K562 (cell line): ENCODE measurements at regions not wholly inside any gene's neighbourhood (a gene's known extent, or its start where the extent isn't known, plus 50 kb on each side); places are given as distances from the start of the nearest gene placed in this dataset.

Source experiments
- ATAC-seq: fragments of 200-7000 bp; cut with Tn5 transposase; 3 replicates; pipeline ENCODE4 v1.9.1; 2020; ENCODE audit warnings: moderate library complexity
- BruUV-seq: library from RNA; stranded (reverse); fragments of 400-500 nt; replicated peaks from 2 replicates; lab custom pipeline; 2021; lab: Mats Ljungman, UMichigan
- CTCF ChIA-PET: fragments of 300-600 bp; formaldehyde crosslinking; extraction: SDS; loops from one replicate; lab custom pipeline; 2021; ENCODE audit warnings: low intra/inter-chr PET ratio; lab: Yijun Ruan, JAX
- POLR2A ChIA-PET: fragments of 300-600, 350-650 bp; sonication (Branson Sonifier 250); formaldehyde crosslinking; extraction: SDS; loops from one replicate; lab custom pipeline; 2021; ENCODE audit warnings: antibody characterized with exemption, inconsistent platforms; lab: Yijun Ruan, JAX
- DNase-seq, 4 experiments: peaks; one replicate each; pipeline versions ENCODE4 v3.0.0 to v3.0.0-alpha.2; 2011 to 2018; ENCODE audit warnings: low spot score in 3 of 4, mixed read lengths in 3 of 4; ENCODE audit errors: extremely low read depth in 1 of 4
- FAIRE-seq: peaks from 2 replicates; lab custom pipeline; 2011; peaks lifted over from hg19 to GRCh38; lab: Jason Lieb, UNC
- H2AFZ ChIP-seq: 2 replicates; pipeline ENCODE4 v1.6.0; 2011; ENCODE audit warnings: low read depth, low read length, control low read depth, inconsistent platforms
- H3K27ac ChIP-seq: fragments of 200-600 bp; 3 replicates; pipeline ENCODE4 v1.8.0; 2011; ENCODE audit warnings: low read depth, mild to moderate bottlenecking, control low read depth, inconsistent platforms, low read length, moderate library complexity, mixed read lengths; ENCODE audit errors: extremely low read depth
- H3K27me3 ChIP-seq, 2 experiments: fragments of 300-600 bp in 1 of 2; 2 replicates in 1 of 2; 3 replicates in 1 of 2; pipeline versions ENCODE4 v1.6.0 to v1.8.0; 2011; ENCODE audit warnings: inconsistent platforms in 2 of 2, low read length in 2 of 2, mild to moderate bottlenecking in 1 of 2, mixed read lengths in 1 of 2, moderate library complexity in 1 of 2; ENCODE audit not compliant: control insufficient read depth in 2 of 2, insufficient read depth in 2 of 2
- H3K36me3 ChIP-seq: fragments of 300-600 bp; 3 replicates; pipeline ENCODE4 v1.8.0; 2011; ENCODE audit warnings: mild to moderate bottlenecking, low read length, inconsistent platforms; ENCODE audit not compliant: control insufficient read depth, insufficient read depth
- H3K4me1 ChIP-seq, 2 experiments: fragments of 200-600 bp in 1 of 2; replicated peaks in 1 of 2; 2 replicates in 1 of 2; 3 replicates in 1 of 2; pipeline versions ENCODE4 v1.5.1 to v1.8.0; 2011; ENCODE audit warnings: inconsistent platforms in 2 of 2, low read length in 2 of 2, mild to moderate bottlenecking in 1 of 2, mixed read lengths in 1 of 2, moderate library complexity in 1 of 2; ENCODE audit not compliant: control insufficient read depth in 2 of 2, insufficient read depth in 2 of 2
- H3K4me2 ChIP-seq: 2 replicates; pipeline ENCODE4 v1.6.1; 2011; ENCODE audit warnings: low read length, control low read depth, inconsistent platforms, mixed read lengths; ENCODE audit not compliant: insufficient read depth
- H3K4me3 ChIP-seq: fragments of 200-600 bp; sonication (generic), shearing (Covaris generic); 2 replicates; pipeline ENCODE4 v1.5.1; 2016; ENCODE audit warnings: control low read depth, inconsistent platforms
- H3K79me2 ChIP-seq: fragments of 200-600 bp; 3 replicates; pipeline ENCODE4 v1.8.0; 2011; ENCODE audit warnings: low read length, inconsistent platforms; ENCODE audit not compliant: control insufficient read depth, insufficient read depth
- H3K9ac ChIP-seq, 2 experiments: 2 replicates each; pipeline versions ENCODE4 v1.6.0 to v1.6.1; 2011; ENCODE audit warnings: low read depth in 2 of 2, low read length in 2 of 2, control low read depth in 1 of 2, inconsistent platforms in 1 of 2, mild to moderate bottlenecking in 1 of 2, mixed read lengths in 1 of 2; ENCODE audit not compliant: insufficient read depth in 1 of 2
- H3K9me1 ChIP-seq: one replicate; pipeline ENCODE4 v1.6.0; 2011; ENCODE audit warnings: inconsistent platforms, mild to moderate bottlenecking, low read length, moderate library complexity; ENCODE audit not compliant: control insufficient read depth, insufficient read depth
- H3K9me3 ChIP-seq: replicated peaks from 2 replicates; pipeline ENCODE4 v1.5.1; 2011; ENCODE audit warnings: low read depth, low read length, inconsistent platforms; ENCODE audit not compliant: control insufficient read depth, insufficient read depth
- H4K20me1 ChIP-seq: replicated peaks from 2 replicates; pipeline ENCODE4 v1.6.1; 2011; ENCODE audit warnings: low read length, inconsistent platforms, mixed read lengths; ENCODE audit not compliant: control insufficient read depth, insufficient read depth
- FOSL1 ChIP-seq: fragments of 200-800 bp; sonication (Bioruptor generic); conservative IDR thresholded peaks from 2 replicates; pipeline ENCODE4 v1.6.1; 2016; ENCODE audit warnings: missing genetic modification characterization, missing compliant biosample characterization
- FOXP4 ChIP-seq: sonication (generic); formaldehyde crosslinking; IDR thresholded peaks from 2 replicates; pipeline ENCODE4 v1.8.0; 2022; ENCODE audit warnings: mild to moderate bottlenecking, missing genetic modification reagents, borderline replicate concordance
- KLF13 ChIP-seq: fragments of 450-650 bp; IDR thresholded peaks from 2 replicates; pipeline ENCODE4 v1.6.1; 2016; ENCODE audit warnings: missing genetic modification characterization, low read depth, mild to moderate bottlenecking, missing compliant biosample characterization, moderate library complexity, borderline replicate concordance
- MBD2 ChIP-seq: sonication (generic); IDR thresholded peaks from 2 replicates; pipeline ENCODE4 v1.6.1; 2016; ENCODE audit warnings: low read depth, borderline replicate concordance
- PHF20 ChIP-seq: fragments of 450-650 bp; IDR thresholded peaks from 2 replicates; pipeline ENCODE4 v1.6.1; 2018; ENCODE audit not compliant: partially characterized antibody
- TEAD1 ChIP-seq, 2 experiments: fragments of 450-650 bp in 1 of 2; sonication (generic) in 1 of 2; formaldehyde crosslinking; IDR thresholded peaks; 2 replicates each; pipeline versions ENCODE4 v1.4.0 to v1.8.0; 2020 to 2022; ENCODE audit warnings: mild to moderate bottlenecking in 2 of 2, missing genetic modification reagents in 1 of 2
- ZBTB17 ChIP-seq: fragments of 450-650 bp; formaldehyde crosslinking; IDR thresholded peaks from 2 replicates; pipeline ENCODE4 v1.4.0; 2020; ENCODE audit warnings: mild to moderate bottlenecking
- ZNF551 ChIP-seq: fragments of 250-450 bp; sonication (Bioruptor Pico); IDR thresholded peaks from 2 replicates; pipeline ENCODE4 v1.5.0; 2021; ENCODE audit warnings: mild to moderate bottlenecking, moderate library complexity
- WGBS: fragments of 100-300 bp; shearing (Covaris generic); methylation state at CpG from one replicate; pipeline ENCODE4 v1.1.6; 2016; ENCODE audit warnings: low coverage, mixed read lengths; ENCODE audit not compliant: insufficient coverage; ENCODE audit errors: missing lambda C conversion rate; 5-methylcytosine and 5-hydroxymethylcytosine counted together
- in situ Hi-C: fragments of 300-500 bp; cut with MboI; formaldehyde crosslinking; loops from 4 replicates; pipeline ENCODE4 v1.15.0; 2018; ENCODE audit warnings: inconsistent platforms, mixed read lengths
- intact Hi-C: fragments of 100-400 bp; cut with micrococcal nuclease; formaldehyde crosslinking; loops from 2 replicates; pipeline ENCODE4 v1.14.2; 2022
- TF ChIP-seq, protein P1 (sequence below), 2 experiments: fragments of 450-650 bp; IDR thresholded peaks; 2 replicates each; pipeline ENCODE4 v1.6.1; 2018; ENCODE audit warnings: mild to moderate bottlenecking in 2 of 2, low read depth in 1 of 2; ENCODE audit not compliant: partially characterized antibody in 2 of 2

DNA sequence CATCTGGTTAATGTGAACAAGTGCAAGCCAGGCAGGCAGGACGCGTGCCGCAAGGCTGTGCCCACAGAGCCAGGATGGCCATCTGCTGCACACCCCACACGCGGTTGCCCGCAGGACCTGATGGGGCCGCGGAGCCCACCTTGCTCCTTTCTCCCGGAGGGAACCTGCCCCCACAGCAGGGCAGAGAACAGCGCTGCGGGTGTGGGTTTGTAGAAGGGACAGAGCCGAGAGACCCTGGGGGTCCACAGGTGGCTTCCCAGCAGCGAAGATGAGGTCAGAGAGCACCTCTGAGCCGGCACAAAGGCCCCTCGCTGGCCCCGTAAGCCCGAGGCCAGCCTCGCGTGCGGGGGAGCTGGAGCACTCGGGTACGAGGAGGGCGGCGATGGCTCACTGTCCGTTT, 460.8 kb upstream of the SALL3 start (continued):
- TF ChIP-seq FOXP4: no peak
- no peak for TF ChIP-seq ZBTB17 (CRISPR knock-in tag)

DNA sequence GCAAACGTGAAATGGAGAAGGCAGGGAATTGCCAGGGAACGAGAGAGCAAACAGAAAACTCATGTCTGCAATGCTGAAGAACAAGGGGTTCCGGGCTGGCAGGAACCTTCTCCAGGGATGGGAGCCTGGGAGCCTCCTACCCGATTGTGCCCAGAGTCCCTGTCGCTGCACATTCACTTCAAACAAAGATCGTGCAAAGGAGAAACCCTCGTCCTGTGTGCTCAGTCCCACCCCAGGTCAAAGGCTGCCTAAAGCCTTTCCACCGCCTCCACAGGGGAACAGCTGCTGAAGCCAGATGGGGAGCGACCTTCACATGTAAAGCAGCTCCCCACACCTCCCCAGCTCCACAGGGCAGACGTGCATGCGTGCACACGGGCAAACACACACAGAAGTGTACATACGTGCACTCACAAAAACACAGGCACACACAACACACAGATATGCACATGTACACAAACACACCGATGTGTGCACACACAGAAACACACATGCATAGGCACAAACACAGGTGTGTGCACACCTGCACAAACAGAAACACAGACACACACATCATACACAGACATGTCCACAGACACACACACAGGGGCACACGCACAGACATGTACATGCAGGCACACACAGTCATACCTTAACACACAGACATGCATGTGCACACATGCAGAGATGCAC, 460.1 kb upstream of the SALL3 start:
- BruUV-seq: no TSS peak
- in situ Hi-C loops: no loop called here
- Histone ChIP-seq H3K27me3 (peaks cover 0 to 37% of the 10 kb centered on the region in 2 experiments; a peak in 4 of 5 replicates), H3K9ac (no peak overlapping the region), H3K9me1 (no peaks in the 10 kb centered on the region), H3K4me1 (no peaks in the 10 kb centered on the region), H2AFZ (no peak overlapping the region), H3K27ac (no peak overlapping the region), H3K9me3 (no peaks in the 10 kb centered on the region), H3K4me3 (no peak overlapping the region), H3K36me3 (no peaks in the 10 kb centered on the region), H3K4me2 (no peak overlapping the region), H3K79me2 (no peaks in the 10 kb centered on the region), H4K20me1 (no peaks in the 10 kb centered on the region)
- ChIA-PET CTCF (no interaction called here), POLR2A (no interaction called here)
- no peak for DNase-seq
- WGBS: under 1% methylated on average over 15 of the region's 15 CpGs
- ATAC-seq: no peak
- TF ChIP-seq, protein P1, sequence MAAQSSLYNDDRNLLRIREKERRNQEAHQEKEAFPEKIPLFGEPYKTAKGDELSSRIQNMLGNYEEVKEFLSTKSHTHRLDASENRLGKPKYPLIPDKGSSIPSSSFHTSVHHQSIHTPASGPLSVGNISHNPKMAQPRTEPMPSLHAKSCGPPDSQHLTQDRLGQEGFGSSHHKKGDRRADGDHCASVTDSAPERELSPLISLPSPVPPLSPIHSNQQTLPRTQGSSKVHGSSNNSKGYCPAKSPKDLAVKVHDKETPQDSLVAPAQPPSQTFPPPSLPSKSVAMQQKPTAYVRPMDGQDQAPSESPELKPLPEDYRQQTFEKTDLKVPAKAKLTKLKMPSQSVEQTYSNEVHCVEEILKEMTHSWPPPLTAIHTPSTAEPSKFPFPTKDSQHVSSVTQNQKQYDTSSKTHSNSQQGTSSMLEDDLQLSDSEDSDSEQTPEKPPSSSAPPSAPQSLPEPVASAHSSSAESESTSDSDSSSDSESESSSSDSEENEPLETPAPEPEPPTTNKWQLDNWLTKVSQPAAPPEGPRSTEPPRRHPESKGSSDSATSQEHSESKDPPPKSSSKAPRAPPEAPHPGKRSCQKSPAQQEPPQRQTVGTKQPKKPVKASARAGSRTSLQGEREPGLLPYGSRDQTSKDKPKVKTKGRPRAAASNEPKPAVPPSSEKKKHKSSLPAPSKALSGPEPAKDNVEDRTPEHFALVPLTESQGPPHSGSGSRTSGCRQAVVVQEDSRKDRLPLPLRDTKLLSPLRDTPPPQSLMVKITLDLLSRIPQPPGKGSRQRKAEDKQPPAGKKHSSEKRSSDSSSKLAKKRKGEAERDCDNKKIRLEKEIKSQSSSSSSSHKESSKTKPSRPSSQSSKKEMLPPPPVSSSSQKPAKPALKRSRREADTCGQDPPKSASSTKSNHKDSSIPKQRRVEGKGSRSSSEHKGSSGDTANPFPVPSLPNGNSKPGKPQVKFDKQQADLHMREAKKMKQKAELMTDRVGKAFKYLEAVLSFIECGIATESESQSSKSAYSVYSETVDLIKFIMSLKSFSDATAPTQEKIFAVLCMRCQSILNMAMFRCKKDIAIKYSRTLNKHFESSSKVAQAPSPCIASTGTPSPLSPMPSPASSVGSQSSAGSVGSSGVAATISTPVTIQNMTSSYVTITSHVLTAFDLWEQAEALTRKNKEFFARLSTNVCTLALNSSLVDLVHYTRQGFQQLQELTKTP (IDR thresholded peaks at IDR 0.05; ENCODE audit: low read depth in 1 of 2, partially characterized antibody in 2 of 2): no peak
- no peak for TF ChIP-seq TEAD1 (CRISPR knock-in tag; IDR thresholded peaks at IDR 0.05)
- TF ChIP-seq PHF20: no peak
- no peak for TF ChIP-seq KLF13 (tag)
- TF ChIP-seq MBD2: no peak
- TF ChIP-seq FOSL1 (tag): no peak
- TF ChIP-seq ZNF551 (CRISPR knock-in tag): no peak
- intact Hi-C loops: no loop called here
- FAIRE-seq: no peak
